ENCODE measurements at regions not wholly inside any gene's neighbourhood (a gene's known extent, or its start where the extent isn't known, plus 50 kb on each side); places are given as distances from the start of the nearest gene placed in this dataset.

GRCh38 chr5:40221796-40222195 lies 457.9 kb upstream of the PTGER4 start:
- TF ChIP-seq POLR2A (IDR thresholded peaks at IDR 0.05) (no peak), CTCF (IDR thresholded peaks at IDR 0.05) (no peak)
